GM19351 (cell line): ENCODE measurements at regions not wholly inside any gene's neighbourhood (a gene's known extent, or its start where the extent isn't known, plus 50 kb on each side); places are given as distances from the start of the nearest gene placed in this dataset.

Experiments used
- ATAC-seq: cut with Tn5 transposase; IDR thresholded peaks from one replicate; pipeline ENCODE4 v1.9.1; 2021; ENCODE audit warnings: mild to moderate bottlenecking, moderate library complexity; ENCODE audit not compliant: unreplicated experiment

- no peak for ATAC-seq
Measured at GRCh38 chr16:72242757-72243156, 70.8 kb upstream of the PMFBP1 start.

- ATAC-seq: no peak
Measured at GRCh38 chr16:72241930-72242329, 70.0 kb upstream of the PMFBP1 start.

DNA sequence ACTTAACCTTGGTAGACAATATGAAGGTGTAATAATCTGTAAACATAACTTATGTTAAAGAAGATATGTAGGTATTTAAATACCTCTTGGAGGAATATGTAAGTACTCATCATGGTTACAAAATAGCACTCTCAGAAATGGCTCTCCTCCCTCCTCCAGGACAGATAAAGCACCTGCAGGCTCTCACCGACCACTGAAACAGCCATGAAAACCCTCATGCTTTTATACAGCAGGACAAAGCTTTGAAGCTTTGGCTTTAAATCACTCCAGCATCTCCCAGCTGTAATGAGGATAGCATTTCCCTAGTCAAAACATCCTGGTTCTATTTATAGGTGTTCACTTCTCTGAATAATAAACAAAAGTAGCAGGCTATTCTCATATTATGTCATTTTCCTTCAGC, 69.1 kb upstream of the PMFBP1 start:
- ATAC-seq: no peak

GRCh38 chr16:72240466-72240865, 68.5 kb upstream of the PMFBP1 start:
- ATAC-seq: no peak

- no peak for ATAC-seq
Measured at GRCh38 chr16:72236866-72237265, 64.9 kb upstream of the PMFBP1 start.

DNA sequence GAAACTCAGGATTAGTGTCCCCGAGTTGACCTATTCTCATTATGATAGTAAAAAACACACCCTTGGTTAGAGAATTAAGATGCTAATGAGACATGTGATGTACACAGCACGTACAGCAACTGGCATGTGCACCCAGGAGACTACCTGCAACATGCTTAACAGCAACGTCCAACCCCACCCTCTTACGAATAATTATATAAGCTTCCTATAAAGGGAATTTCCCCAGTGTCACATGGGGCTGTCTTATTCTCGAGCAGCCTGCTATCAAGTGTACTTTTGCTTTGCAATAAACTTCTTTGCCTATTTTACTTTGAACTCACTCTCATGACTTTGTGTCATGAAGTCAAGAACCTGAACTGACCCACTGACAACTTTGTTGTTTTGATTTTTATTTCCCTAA, 62.4 kb upstream of the PMFBP1 start:
- ATAC-seq: no peak

DNA sequence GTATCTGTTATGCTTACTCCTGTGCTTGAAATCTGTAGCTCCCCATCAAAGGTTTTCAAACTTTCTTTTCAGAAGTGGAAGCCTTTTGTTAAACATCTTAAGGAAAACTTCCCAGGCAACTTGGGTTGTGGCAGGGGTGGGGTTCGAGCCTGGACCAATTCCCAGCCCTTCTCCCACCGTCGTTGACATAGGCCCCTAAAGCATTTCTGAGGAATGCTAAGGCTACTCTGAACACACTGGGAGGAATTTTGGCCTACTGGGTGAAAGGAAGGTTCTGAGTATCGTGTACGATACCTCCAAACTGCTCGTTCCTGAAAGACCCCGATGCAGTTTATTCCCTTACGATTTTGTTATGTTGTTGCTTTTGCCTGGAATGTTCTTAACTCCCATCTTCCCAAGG, 56.1 kb upstream of the PMFBP1 start:
- ATAC-seq: no peak

DNA sequence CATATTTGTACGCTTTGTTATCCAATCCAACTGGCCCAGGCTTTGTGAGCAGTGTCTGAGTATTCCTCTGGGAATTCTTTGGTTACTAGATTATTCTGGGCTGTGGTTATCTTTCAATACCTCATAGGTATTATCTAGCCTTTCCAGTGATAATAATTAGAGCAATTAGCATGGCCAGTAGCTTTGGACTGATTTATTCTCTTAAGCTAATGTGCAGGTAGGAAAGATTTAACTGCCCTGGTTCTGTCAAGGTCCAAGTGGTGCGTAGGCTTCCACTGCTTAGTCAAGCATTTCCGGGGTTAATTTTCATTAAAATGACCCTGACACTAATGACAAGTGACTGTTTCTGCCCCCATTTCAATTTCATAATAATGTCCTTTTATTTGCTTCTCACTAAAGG, 54.2 kb upstream of the PMFBP1 start:
- no peak for ATAC-seq

- ATAC-seq: no peak
Measured at GRCh38 chr16:72224260-72224768, 52.4 kb upstream of the PMFBP1 start.

DNA sequence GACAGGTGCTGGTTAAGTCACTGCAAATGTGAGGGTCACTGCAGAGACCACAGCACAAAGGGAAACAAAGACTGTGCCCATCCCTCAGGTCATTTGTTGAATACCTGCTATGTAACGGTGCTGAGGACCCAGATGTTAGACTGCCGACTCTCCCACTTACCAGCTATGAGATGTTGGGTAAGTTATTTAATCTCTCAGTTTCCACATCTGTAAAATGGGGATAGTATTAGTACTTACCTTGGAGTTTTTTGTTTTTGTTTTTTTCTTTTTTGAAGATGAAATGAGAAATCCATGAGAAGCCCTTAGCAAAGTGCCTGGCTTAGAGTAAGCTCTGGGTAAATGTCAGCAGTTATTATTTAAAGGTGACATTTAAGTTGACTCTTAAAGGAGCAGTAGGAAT, 50.5 kb upstream of the PMFBP1 start:
- no peak for ATAC-seq
